PC-3 (cell line): ENCODE measurements at regions not wholly inside any gene's neighbourhood (a gene's known extent, or its start where the extent isn't known, plus 50 kb on each side); places are given as distances from the start of the nearest gene placed in this dataset.

ENCODE experiments used
- EZH2 ChIP-seq: fragments of 300-600 bp; sonication (generic); IDR thresholded peaks from one replicate; pipeline ENCODE4 v1.6.1; 2017; ENCODE audit warnings: antibody characterized with exemption, mild to moderate bottlenecking, low read length; ENCODE audit not compliant: unreplicated experiment
- EZH2phosphoT487 ChIP-seq: fragments of 300-600 bp; sonication (generic); IDR thresholded peaks from 2 replicates; pipeline ENCODE4 v1.6.1; 2018; ENCODE audit warnings: mild to moderate bottlenecking, antibody characterized with exemption, low read length, borderline replicate concordance
- TF ChIP-seq, protein P1 (sequence below): fragments of 300-600 bp; sonication (generic); conservative IDR thresholded peaks from 2 replicates; pipeline ENCODE4 v1.5.1; 2017; ENCODE audit warnings: antibody characterized with exemption, low read depth, mild to moderate bottlenecking, low read length

GRCh38 chr2:122908159-122908558 lies 1116.9 kb upstream of the CNTNAP5 start:
- TF ChIP-seq, protein P1, sequence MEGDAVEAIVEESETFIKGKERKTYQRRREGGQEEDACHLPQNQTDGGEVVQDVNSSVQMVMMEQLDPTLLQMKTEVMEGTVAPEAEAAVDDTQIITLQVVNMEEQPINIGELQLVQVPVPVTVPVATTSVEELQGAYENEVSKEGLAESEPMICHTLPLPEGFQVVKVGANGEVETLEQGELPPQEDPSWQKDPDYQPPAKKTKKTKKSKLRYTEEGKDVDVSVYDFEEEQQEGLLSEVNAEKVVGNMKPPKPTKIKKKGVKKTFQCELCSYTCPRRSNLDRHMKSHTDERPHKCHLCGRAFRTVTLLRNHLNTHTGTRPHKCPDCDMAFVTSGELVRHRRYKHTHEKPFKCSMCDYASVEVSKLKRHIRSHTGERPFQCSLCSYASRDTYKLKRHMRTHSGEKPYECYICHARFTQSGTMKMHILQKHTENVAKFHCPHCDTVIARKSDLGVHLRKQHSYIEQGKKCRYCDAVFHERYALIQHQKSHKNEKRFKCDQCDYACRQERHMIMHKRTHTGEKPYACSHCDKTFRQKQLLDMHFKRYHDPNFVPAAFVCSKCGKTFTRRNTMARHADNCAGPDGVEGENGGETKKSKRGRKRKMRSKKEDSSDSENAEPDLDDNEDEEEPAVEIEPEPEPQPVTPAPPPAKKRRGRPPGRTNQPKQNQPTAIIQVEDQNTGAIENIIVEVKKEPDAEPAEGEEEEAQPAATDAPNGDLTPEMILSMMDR: no peak
- TF ChIP-seq EZH2 (no peak), EZH2phosphoT487 (no peak)
